ENCODE measurements at regions not wholly inside any gene's neighbourhood (a gene's known extent, or its start where the extent isn't known, plus 50 kb on each side); places are given as distances from the start of the nearest gene placed in this dataset.
"Not testable (repeated sequence)": the region's sequence is repeated elsewhere in the genome, so short reads cannot be mapped to it uniquely, and the experiment has no call there.

- DNase-seq (ENCODE audit: low read depth), result not testable (repeated sequence)
Observed at GRCh38 chr16:21422824-21423223, 144.7 kb upstream of the CRYM start.

- DNase-seq (ENCODE audit: low read depth), result not testable (repeated sequence)
Observed at GRCh38 chr16:21404699-21405098, 126.6 kb upstream of the CRYM start.

GRCh38 chr16:21397866-21398265 lies 119.8 kb upstream of the CRYM start:
- DNase-seq (ENCODE audit: low read depth), result not testable (repeated sequence)

GRCh38 chr16:21396545-21396944 lies 118.5 kb upstream of the CRYM start:
- not testable (repeated sequence) for DNase-seq (ENCODE audit: low read depth)

GRCh38 chr16:21390634-21391033 lies 112.5 kb upstream of the CRYM start:
- DNase-seq (ENCODE audit: low read depth), result not testable (repeated sequence)

GRCh38 chr16:21389860-21390259 lies 111.8 kb upstream of the CRYM start:
- DNase-seq (ENCODE audit: low read depth), result not testable (repeated sequence)

GRCh38 chr16:21387757-21388156 lies 109.7 kb upstream of the CRYM start:
- not testable (repeated sequence) for DNase-seq (ENCODE audit: low read depth)

- DNase-seq (ENCODE audit: low read depth), result not testable (repeated sequence)
Observed at GRCh38 chr16:21386201-21386915, 108.3 kb upstream of the CRYM start.

GRCh38 chr16:21383682-21384081 lies 105.6 kb upstream of the CRYM start:
- not testable (repeated sequence) for DNase-seq (ENCODE audit: low read depth)

GRCh38 chr16:21379645-21380044 lies 101.6 kb upstream of the CRYM start:
- not testable (repeated sequence) for DNase-seq (ENCODE audit: low read depth)

GRCh38 chr16:21376196-21376899 lies 98.3 kb upstream of the CRYM start:
- DNase-seq (ENCODE audit: low read depth), result not testable (repeated sequence)

- not testable (repeated sequence) for DNase-seq (ENCODE audit: low read depth)
Observed at GRCh38 chr16:21375334-21375733, 97.2 kb upstream of the CRYM start.

GRCh38 chr16:21373454-21373853 lies 95.4 kb upstream of the CRYM start:
- DNase-seq (ENCODE audit: low read depth), result not testable (repeated sequence)

- not testable (repeated sequence) for DNase-seq (ENCODE audit: low read depth)
Observed at GRCh38 chr16:21372862-21373261, 94.8 kb upstream of the CRYM start.

GRCh38 chr16:21372162-21372835 lies 94.2 kb upstream of the CRYM start:
- not testable (repeated sequence) for DNase-seq (ENCODE audit: low read depth)

- DNase-seq (ENCODE audit: low read depth), result peak; percentile 70
Observed at GRCh38 chr16:21370791-21371190, 92.7 kb upstream of the CRYM start.

- not testable (repeated sequence) for DNase-seq (ENCODE audit: low read depth)
Observed at GRCh38 chr16:21368973-21369942, 91.2 kb upstream of the CRYM start.

GRCh38 chr16:21367733-21368421 lies 89.8 kb upstream of the CRYM start:
- not testable (repeated sequence) for DNase-seq (ENCODE audit: low read depth)

GRCh38 chr16:21366998-21367397 lies 88.9 kb upstream of the CRYM start:
- peak; percentile 9 for DNase-seq (ENCODE audit: low read depth)

- DNase-seq (ENCODE audit: low read depth), result not testable (repeated sequence)
Observed at GRCh38 chr16:21365541-21365940, 87.5 kb upstream of the CRYM start.

Data from Daoy (cell line).